IMR-90 (cell line): ENCODE measurements at regions not wholly inside any gene's neighbourhood (a gene's known extent, or its start where the extent isn't known, plus 50 kb on each side); places are given as distances from the start of the nearest gene placed in this dataset.

Source experiments
- CTCF ChIP-seq: conservative IDR thresholded peaks from 2 replicates; pipeline ENCODE4 v1.5.1; 2012; ENCODE audit warnings: mild to moderate bottlenecking, low read depth, low read length, improper control_type of control experiment
- MAFK ChIP-seq: IDR thresholded peaks from 2 replicates; pipeline ENCODE4 v1.6.1; 2012; ENCODE audit warnings: low read depth, low read length, improper control_type of control experiment
- MAZ ChIP-seq: IDR thresholded peaks from 2 replicates; pipeline ENCODE4 v1.6.1; 2012; ENCODE audit warnings: low read depth, mild to moderate bottlenecking, low read length, improper control_type of control experiment, moderate library complexity, borderline replicate concordance
- POLR2A ChIP-seq: IDR thresholded peaks from 2 replicates; pipeline ENCODE4 v1.6.1; 2012; ENCODE audit warnings: mild to moderate bottlenecking, low read depth, low read length
- RAD21 ChIP-seq: IDR thresholded peaks from 2 replicates; pipeline ENCODE4 v1.6.1; 2012; ENCODE audit warnings: low read length, improper control_type of control experiment
- SMC3 ChIP-seq: fragments of 150-350 bp; IDR thresholded peaks from 2 replicates; pipeline ENCODE4 v1.6.1; 2016; ENCODE audit warnings: low read depth, mild to moderate bottlenecking, antibody characterized with exemption, low read length, moderate library complexity
- USF2 ChIP-seq: fragments of 150-350 bp; IDR thresholded peaks from 2 replicates; pipeline ENCODE4 v1.6.1; 2017; ENCODE audit warnings: mild to moderate bottlenecking, antibody characterized with exemption, low read length, low read depth

GRCh38 chr2:129550536-129550935, 428.9 kb upstream of the RAB6C start:
- TF ChIP-seq SMC3, result no peak
- no peak for TF ChIP-seq CTCF
- TF ChIP-seq RAD21, result no peak
- no peak for TF ChIP-seq MAZ
- no peak for TF ChIP-seq USF2
- no peak for TF ChIP-seq MAFK
- no peak for TF ChIP-seq POLR2A
